GM13976 (cell line): ENCODE measurements at regions not wholly inside any gene's neighbourhood (a gene's known extent, or its start where the extent isn't known, plus 50 kb on each side); places are given as distances from the start of the nearest gene placed in this dataset.

Experiments used
- DNase-seq: peaks from one replicate; pipeline ENCODE4 v3.0.0; 2012; ENCODE audit warnings: low spot score
- in situ Hi-C: fragments of 300-500 bp; cut with MboI; formaldehyde crosslinking; loops from one replicate; pipeline ENCODE4 v1.12.0; 2022; ENCODE audit warnings: low sequenced_read_pairs, mixed read lengths, inconsistent platforms; ENCODE audit not compliant: unreplicated experiment
- TF ChIP-seq, protein P1 (sequence below): IDR thresholded peaks from 2 replicates; pipeline ENCODE4 v1.5.1; 2012; ENCODE audit warnings: borderline replicate concordance, mild to moderate bottlenecking; ENCODE audit not compliant: insufficient read depth; ENCODE audit errors: extremely low read depth, missing control alignments, control extremely low read depth

DNA sequence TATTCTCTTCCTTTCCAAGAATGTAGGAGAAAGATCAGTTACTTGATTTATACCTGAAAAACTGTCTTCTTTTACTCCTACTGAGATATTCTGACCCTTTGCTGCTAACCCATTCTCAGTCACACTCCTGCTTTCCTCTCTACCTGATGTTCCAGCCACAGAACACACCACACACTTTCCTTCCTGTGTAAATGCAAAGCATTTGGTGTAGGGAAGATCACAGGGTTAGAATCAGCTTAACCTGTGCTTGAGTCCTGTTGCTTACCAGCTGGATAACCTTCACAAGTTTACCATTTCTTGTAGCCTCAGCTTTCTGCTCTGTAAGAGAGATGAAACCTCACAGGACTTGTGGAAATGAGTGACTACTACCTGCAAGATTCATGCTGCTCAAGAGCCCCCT lies 489.8 kb upstream of the GOLIM4 start:
- TF ChIP-seq, protein P1, sequence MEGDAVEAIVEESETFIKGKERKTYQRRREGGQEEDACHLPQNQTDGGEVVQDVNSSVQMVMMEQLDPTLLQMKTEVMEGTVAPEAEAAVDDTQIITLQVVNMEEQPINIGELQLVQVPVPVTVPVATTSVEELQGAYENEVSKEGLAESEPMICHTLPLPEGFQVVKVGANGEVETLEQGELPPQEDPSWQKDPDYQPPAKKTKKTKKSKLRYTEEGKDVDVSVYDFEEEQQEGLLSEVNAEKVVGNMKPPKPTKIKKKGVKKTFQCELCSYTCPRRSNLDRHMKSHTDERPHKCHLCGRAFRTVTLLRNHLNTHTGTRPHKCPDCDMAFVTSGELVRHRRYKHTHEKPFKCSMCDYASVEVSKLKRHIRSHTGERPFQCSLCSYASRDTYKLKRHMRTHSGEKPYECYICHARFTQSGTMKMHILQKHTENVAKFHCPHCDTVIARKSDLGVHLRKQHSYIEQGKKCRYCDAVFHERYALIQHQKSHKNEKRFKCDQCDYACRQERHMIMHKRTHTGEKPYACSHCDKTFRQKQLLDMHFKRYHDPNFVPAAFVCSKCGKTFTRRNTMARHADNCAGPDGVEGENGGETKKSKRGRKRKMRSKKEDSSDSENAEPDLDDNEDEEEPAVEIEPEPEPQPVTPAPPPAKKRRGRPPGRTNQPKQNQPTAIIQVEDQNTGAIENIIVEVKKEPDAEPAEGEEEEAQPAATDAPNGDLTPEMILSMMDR, result no peak
- no peak for DNase-seq
- in situ Hi-C loops, result no loop called here

DNA sequence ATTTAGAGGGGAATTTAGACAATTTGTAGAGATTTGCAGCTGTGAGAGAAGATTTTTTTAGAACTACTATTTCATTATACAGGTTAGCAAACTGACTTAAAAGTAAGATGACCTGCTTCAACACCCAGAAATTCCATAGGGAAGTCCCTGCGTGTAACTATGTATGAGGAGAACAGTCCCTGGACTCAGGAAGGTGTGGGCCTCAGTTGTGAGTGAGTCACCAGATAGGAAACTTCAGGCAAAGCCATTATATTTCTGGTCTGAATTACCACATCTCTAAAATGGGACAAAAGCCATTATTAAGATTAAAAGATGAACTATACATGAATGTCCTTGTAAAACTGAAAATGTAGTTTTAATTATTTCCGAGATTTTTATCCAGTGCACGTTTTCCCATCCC lies 488.3 kb upstream of the GOLIM4 start:
- TF ChIP-seq, protein P1, result no peak
- no peak for DNase-seq
- in situ Hi-C loops, result no loop called here

DNA sequence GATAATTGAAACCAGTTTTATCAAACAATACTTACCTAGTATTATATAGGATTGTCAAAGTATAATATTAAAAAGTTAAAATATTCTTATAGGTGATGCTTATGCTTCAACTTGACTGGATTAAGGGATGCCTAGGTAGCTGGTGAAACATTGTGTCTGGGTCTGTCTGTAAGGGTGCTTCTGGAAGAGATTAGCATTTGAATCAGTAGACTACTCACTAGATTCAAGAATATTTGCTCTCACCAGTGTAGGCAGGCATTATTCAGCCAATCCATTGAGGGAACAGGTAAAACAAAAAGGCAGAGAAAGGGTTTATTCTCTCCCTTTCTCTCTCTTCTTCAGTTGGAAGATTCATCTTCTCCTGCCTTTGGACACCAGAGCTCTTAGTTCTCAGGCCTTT lies 486.8 kb upstream of the GOLIM4 start:
- in situ Hi-C loops, result no loop called here
- DNase-seq, result no peak
- TF ChIP-seq, protein P1, result no peak

- in situ Hi-C loops, result no loop called here
- TF ChIP-seq, protein P1, result no peak
- DNase-seq, result no peak
Measured at GRCh38 chr3:168581771-168582225, 486.1 kb upstream of the GOLIM4 start.

GRCh38 chr3:168579010-168579409 lies 483.3 kb upstream of the GOLIM4 start:
- TF ChIP-seq, protein P1, result no peak
- DNase-seq, result no peak
- in situ Hi-C loops, result no loop called here

GRCh38 chr3:168575750-168576149 lies 480.0 kb upstream of the GOLIM4 start:
- DNase-seq, result no peak
- TF ChIP-seq, protein P1, result no peak
- in situ Hi-C loops, result no loop called here
